RCC 7860 (cell line): ENCODE measurements at regions not wholly inside any gene's neighbourhood (a gene's known extent, or its start where the extent isn't known, plus 50 kb on each side); places are given as distances from the start of the nearest gene placed in this dataset.
"Not testable (repeated sequence)": the region's sequence is repeated elsewhere in the genome, so short reads cannot be mapped to it uniquely, and the experiment has no call there.

Source experiments
- DNase-seq: peaks from one replicate; pipeline ENCODE4 v3.0.0-alpha.2; 2015; ENCODE audit warnings: low spot score
- FAIRE-seq: peaks from 2 replicates; lab custom pipeline; 2012; peaks lifted over from hg19 to GRCh38; lab: Jason Lieb, UNC

- no peak for FAIRE-seq
Measured at GRCh38 chr6:102848796-102849195, 1455.3 kb downstream of the GRIK2 start.

GRCh38 chr6:102848210-102848609, 1454.7 kb downstream of the GRIK2 start:
- DNase-seq (no peak), FAIRE-seq (no peak)

More at GRCh38 chr6:102848796-102849195, 1455.3 kb downstream of the GRIK2 start:
- no peak for DNase-seq

GRCh38 chr6:102841060-102841459, 1447.6 kb downstream of the GRIK2 start:
- FAIRE-seq, result no peak
- no peak for DNase-seq

- no peak for FAIRE-seq
- no peak for DNase-seq
Measured at GRCh38 chr6:102832021-102832420, 1438.5 kb downstream of the GRIK2 start.

- no peak for DNase-seq
- FAIRE-seq, result no peak
Measured at GRCh38 chr6:102820098-102820497, 1426.6 kb downstream of the GRIK2 start.

GRCh38 chr6:102815207-102815606, 1421.7 kb downstream of the GRIK2 start:
- DNase-seq (no peak), FAIRE-seq (no peak)

GRCh38 chr6:102813489-102814275, 1420.2 kb downstream of the GRIK2 start:
- no peak for FAIRE-seq
- DNase-seq, result no peak

- no peak for DNase-seq
- no peak for FAIRE-seq
Measured at GRCh38 chr6:102812242-102812641, 1418.7 kb downstream of the GRIK2 start.

- FAIRE-seq, DNase-seq: not testable (repeated sequence)
Measured at GRCh38 chr6:102808944-102809505, 1415.5 kb downstream of the GRIK2 start.

- FAIRE-seq, result no peak
- no peak for DNase-seq
Measured at GRCh38 chr6:102799051-102799450, 1405.5 kb downstream of the GRIK2 start.

GRCh38 chr6:102798636-102799035, 1405.1 kb downstream of the GRIK2 start:
- FAIRE-seq (no peak), DNase-seq (no peak)

- DNase-seq (no peak), FAIRE-seq (no peak)
Measured at GRCh38 chr6:102793752-102794151, 1400.2 kb downstream of the GRIK2 start.

- DNase-seq (no peak), FAIRE-seq (no peak)
Measured at GRCh38 chr6:102774326-102774725, 1380.8 kb downstream of the GRIK2 start.

- DNase-seq, result no peak
- no peak for FAIRE-seq
Measured at GRCh38 chr6:102773636-102774035, 1380.1 kb downstream of the GRIK2 start.

GRCh38 chr6:102766963-102767362, 1373.5 kb downstream of the GRIK2 start:
- FAIRE-seq (no peak), DNase-seq (no peak)

GRCh38 chr6:102764317-102764716, 1370.8 kb downstream of the GRIK2 start:
- DNase-seq (no peak), FAIRE-seq (no peak)

GRCh38 chr6:102763891-102764290, 1370.4 kb downstream of the GRIK2 start:
- FAIRE-seq, result no peak
- DNase-seq, result no peak

- DNase-seq (no peak), FAIRE-seq (no peak)
Measured at GRCh38 chr6:102761872-102762271, 1368.4 kb downstream of the GRIK2 start.

GRCh38 chr6:102759415-102759814, 1365.9 kb downstream of the GRIK2 start:
- FAIRE-seq (no peak), DNase-seq (no peak)

- not testable (repeated sequence) for FAIRE-seq, DNase-seq
Measured at GRCh38 chr6:102758536-102758935, 1365.0 kb downstream of the GRIK2 start.

GRCh38 chr6:102749210-102749971, 1355.9 kb downstream of the GRIK2 start:
- FAIRE-seq, result no peak
- no peak for DNase-seq

GRCh38 chr6:102746941-102747340, 1353.4 kb downstream of the GRIK2 start:
- DNase-seq, result no peak
- FAIRE-seq, result no peak
